ENCODE measurements at regions not wholly inside any gene's neighbourhood (a gene's known extent, or its start where the extent isn't known, plus 50 kb on each side); places are given as distances from the start of the nearest gene placed in this dataset.

DNA sequence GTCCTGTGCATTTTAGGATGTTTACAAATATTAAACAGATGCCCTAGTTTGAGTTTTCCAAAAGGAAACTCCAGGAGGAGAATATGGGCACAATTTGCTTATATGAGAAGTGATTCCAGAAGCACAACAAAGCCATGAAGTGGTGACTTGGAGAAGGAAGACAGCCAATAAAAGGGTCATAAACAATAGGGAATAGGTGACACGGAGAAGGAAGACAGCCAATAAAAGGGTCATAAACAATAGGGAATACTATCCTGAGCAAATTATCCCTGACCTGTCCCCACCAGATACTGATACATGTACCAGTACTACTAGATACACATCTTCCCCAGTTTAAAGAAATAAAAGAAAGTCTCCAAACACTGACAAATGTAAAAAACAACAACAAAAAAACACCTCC is 663.6 kb downstream of the GBE1 start:
- no peak overlapping the region for H3K4me3 ChIP-seq (replicated peaks; ENCODE audit: low read depth, low read length)
- no peak for DNase-seq (ENCODE audit: extremely low read depth, low read depth)
- TF ChIP-seq, protein P1, sequence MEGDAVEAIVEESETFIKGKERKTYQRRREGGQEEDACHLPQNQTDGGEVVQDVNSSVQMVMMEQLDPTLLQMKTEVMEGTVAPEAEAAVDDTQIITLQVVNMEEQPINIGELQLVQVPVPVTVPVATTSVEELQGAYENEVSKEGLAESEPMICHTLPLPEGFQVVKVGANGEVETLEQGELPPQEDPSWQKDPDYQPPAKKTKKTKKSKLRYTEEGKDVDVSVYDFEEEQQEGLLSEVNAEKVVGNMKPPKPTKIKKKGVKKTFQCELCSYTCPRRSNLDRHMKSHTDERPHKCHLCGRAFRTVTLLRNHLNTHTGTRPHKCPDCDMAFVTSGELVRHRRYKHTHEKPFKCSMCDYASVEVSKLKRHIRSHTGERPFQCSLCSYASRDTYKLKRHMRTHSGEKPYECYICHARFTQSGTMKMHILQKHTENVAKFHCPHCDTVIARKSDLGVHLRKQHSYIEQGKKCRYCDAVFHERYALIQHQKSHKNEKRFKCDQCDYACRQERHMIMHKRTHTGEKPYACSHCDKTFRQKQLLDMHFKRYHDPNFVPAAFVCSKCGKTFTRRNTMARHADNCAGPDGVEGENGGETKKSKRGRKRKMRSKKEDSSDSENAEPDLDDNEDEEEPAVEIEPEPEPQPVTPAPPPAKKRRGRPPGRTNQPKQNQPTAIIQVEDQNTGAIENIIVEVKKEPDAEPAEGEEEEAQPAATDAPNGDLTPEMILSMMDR (IDR thresholded peaks at IDR 0.05; ENCODE audit: low read depth, low read length, missing control alignments) = no peak

DNA sequence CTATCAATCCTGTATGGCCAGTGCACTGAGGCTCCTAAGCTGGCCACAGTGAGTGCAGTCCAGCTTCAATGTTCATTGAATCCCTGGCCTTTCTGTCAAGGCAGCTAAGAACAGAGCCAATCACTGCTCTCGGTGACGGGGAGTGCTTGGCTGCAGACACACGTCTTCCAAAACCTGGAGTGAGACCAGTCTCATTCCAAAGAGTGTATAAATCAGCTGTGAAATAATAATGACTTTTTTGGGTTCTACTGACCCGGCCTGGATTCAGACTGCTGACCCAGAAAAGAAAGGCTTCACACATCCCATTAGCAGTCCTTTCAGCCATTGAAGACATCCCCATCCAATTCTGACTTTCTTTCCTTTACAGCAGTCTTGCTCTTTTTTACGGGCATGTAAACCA is 665.5 kb downstream of the GBE1 start:
- no peak for DNase-seq (ENCODE audit: extremely low read depth, low read depth)
- TF ChIP-seq, protein P1 (IDR thresholded peaks at IDR 0.05; ENCODE audit: low read depth, low read length, missing control alignments) = no peak
- H3K4me3 ChIP-seq (replicated peaks; ENCODE audit: low read depth, low read length) = no peak overlapping the region

DNA sequence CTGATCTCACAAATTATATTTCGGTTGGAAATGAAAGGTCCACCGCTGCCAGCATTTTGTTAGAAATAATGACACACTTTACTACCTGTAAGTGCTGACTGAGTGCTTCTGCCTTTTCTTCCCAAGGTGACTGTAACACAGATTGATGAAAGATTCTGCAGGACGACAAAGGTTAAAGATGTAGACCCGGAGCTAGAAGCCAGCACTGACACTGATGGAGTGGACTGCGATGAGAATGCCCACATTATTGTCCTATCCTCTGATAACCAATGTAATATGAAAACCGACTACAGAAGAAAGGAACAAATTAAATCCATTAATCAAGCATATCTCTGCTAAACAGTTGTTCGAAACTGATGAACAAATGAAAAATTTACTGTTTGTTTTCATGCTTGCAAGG is 666.5 kb downstream of the GBE1 start:
- no peak for DNase-seq (ENCODE audit: extremely low read depth, low read depth)
- TF ChIP-seq, protein P1 (IDR thresholded peaks at IDR 0.05; ENCODE audit: low read depth, low read length, missing control alignments) = no peak
- no peak overlapping the region for H3K4me3 ChIP-seq (replicated peaks; ENCODE audit: low read depth, low read length)

DNA sequence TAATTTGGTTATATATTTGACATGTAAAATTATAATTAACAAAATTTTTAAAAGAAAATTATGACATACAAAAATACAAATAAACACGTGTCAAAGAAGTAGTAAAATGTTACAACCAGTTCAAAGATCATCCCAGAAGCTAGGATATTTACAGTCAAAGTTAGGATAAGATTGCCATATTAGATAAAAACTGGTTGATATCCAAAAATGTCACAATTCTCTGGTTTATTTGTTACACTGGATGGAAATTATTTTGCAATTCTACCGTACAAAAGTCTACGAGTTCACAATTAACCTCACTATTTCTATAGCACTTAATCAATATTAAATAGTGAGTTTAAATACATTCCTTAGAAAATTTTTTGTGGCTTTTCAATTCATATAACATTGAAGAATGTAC is 673.8 kb downstream of the GBE1 start:
- DNase-seq (ENCODE audit: extremely low read depth, low read depth) = no peak
- H3K4me3 ChIP-seq (replicated peaks; ENCODE audit: low read depth, low read length) = no peak overlapping the region
- TF ChIP-seq, protein P1 (IDR thresholded peaks at IDR 0.05; ENCODE audit: low read depth, low read length, missing control alignments) = no peak

DNA sequence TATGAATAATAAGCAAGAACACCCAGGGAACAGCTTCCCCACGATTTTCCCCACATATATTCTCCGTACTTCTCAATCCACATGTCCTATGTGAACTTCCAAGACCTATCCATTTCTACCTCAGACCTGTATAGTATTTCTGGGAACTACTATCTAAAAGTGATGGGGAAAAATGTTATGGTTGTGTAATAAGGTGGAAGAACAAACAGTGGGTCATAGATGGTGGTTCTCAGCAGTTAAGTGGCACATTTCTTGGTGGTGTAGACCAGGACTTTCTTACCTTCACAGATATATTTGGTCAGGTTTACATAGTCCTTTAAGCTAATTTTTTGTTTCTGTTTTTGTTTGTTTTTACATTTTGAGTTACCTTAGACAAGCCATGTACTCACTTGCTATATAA is 675.1 kb downstream of the GBE1 start:
- no peak for DNase-seq (ENCODE audit: extremely low read depth, low read depth)
- H3K4me3 ChIP-seq (replicated peaks; ENCODE audit: low read depth, low read length) = no peak overlapping the region
- TF ChIP-seq, protein P1 (IDR thresholded peaks at IDR 0.05; ENCODE audit: low read depth, low read length, missing control alignments) = no peak

DNA sequence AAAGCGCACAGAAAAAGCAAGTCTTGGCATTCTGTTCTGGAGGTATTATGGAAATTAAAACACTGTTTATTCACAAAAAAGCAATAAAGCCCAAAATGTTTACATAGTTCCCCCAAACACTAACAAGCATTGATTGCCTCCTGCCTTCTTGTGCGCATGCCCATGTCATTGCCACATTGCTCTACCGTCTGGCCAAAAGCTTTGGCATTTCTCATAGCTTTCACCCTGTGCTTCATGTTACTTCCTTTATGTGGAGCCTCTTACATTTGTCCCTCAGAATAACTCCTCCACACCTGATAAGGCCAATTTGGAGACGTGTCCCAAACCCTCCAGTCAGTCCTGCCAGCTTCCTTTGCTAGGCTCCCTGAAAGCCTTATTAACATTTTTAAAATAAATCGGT is 680.8 kb downstream of the GBE1 start:
- DNase-seq (ENCODE audit: extremely low read depth, low read depth) = no peak
- no peak overlapping the region for H3K4me3 ChIP-seq (replicated peaks; ENCODE audit: low read depth, low read length)
- TF ChIP-seq, protein P1 (IDR thresholded peaks at IDR 0.05; ENCODE audit: low read depth, low read length, missing control alignments) = no peak

DNA sequence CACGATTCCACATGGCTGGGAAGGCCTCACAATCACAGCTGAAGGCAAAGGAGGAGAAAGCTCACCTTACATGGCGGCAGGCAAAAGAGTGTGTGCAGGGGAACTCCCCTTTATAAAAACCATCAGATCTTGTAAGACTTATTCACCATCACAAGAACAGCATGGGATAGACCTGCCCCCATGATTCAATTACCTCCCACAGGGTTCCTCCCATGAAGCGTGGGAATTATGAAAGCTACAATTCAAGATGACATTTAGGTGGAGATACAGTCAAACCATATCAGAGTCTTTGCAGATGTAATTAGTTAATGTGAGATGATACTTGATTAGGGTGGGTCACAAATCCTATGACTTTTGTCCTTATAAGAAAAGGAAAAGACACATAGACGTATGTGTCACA is 688.9 kb downstream of the GBE1 start:
- no peak for DNase-seq (ENCODE audit: extremely low read depth, low read depth)
- TF ChIP-seq, protein P1 (IDR thresholded peaks at IDR 0.05; ENCODE audit: low read depth, low read length, missing control alignments) = no peak
- no peak overlapping the region for H3K4me3 ChIP-seq (replicated peaks; ENCODE audit: low read depth, low read length)
